GM19452 (cell line): ENCODE measurements at regions not wholly inside any gene's neighbourhood (a gene's known extent, or its start where the extent isn't known, plus 50 kb on each side); places are given as distances from the start of the nearest gene placed in this dataset.

Experiments
- ATAC-seq: cut with Tn5 transposase; IDR thresholded peaks from one replicate; pipeline ENCODE4 v1.9.1; 2021; ENCODE audit not compliant: unreplicated experiment

- no peak for ATAC-seq
Observed at GRCh38 chr10:129322933-129323820, 143.9 kb upstream of the MGMT start.

- ATAC-seq = no peak
Observed at GRCh38 chr10:129323879-129324278, 143.2 kb upstream of the MGMT start.

GRCh38 chr10:129325893-129326292, 141.1 kb upstream of the MGMT start:
- no peak for ATAC-seq

- ATAC-seq = no peak
Observed at GRCh38 chr10:129328546-129328945, 138.5 kb upstream of the MGMT start.

GRCh38 chr10:129329385-129330055, 137.5 kb upstream of the MGMT start:
- ATAC-seq = no peak

GRCh38 chr10:129330211-129330610, 136.8 kb upstream of the MGMT start:
- no peak for ATAC-seq

- no peak for ATAC-seq
Observed at GRCh38 chr10:129331207-129331838, 135.7 kb upstream of the MGMT start.

GRCh38 chr10:129331839-129332220, 135.2 kb upstream of the MGMT start:
- no peak for ATAC-seq

GRCh38 chr10:129332476-129332875, 134.6 kb upstream of the MGMT start:
- ATAC-seq = no peak

- no peak for ATAC-seq
Observed at GRCh38 chr10:129333706-129334105, 133.3 kb upstream of the MGMT start.

GRCh38 chr10:129334266-129334665, 132.8 kb upstream of the MGMT start:
- no peak for ATAC-seq

GRCh38 chr10:129335396-129335795, 131.6 kb upstream of the MGMT start:
- ATAC-seq = no peak

- no peak for ATAC-seq
Observed at GRCh38 chr10:129335942-129336341, 131.1 kb upstream of the MGMT start.

- ATAC-seq = no peak
Observed at GRCh38 chr10:129339191-129339590, 127.8 kb upstream of the MGMT start.

GRCh38 chr10:129339841-129340240, 127.2 kb upstream of the MGMT start:
- no peak for ATAC-seq

- ATAC-seq = no peak
Observed at GRCh38 chr10:129341087-129341486, 126.0 kb upstream of the MGMT start.

GRCh38 chr10:129342385-129342784, 124.7 kb upstream of the MGMT start:
- ATAC-seq = no peak

- no peak for ATAC-seq
Observed at GRCh38 chr10:129343141-129343540, 123.9 kb upstream of the MGMT start.

- ATAC-seq = no peak
Observed at GRCh38 chr10:129344103-129344502, 122.9 kb upstream of the MGMT start.

GRCh38 chr10:129344731-129345355, 122.2 kb upstream of the MGMT start:
- ATAC-seq = no peak

GRCh38 chr10:129345763-129346162, 121.3 kb upstream of the MGMT start:
- ATAC-seq = no peak
